ENCODE measurements at regions not wholly inside any gene's neighbourhood (a gene's known extent, or its start where the extent isn't known, plus 50 kb on each side); places are given as distances from the start of the nearest gene placed in this dataset.

- DNase-seq (ENCODE audit: low spot score) = no peak
- TF ChIP-seq, protein P1, sequence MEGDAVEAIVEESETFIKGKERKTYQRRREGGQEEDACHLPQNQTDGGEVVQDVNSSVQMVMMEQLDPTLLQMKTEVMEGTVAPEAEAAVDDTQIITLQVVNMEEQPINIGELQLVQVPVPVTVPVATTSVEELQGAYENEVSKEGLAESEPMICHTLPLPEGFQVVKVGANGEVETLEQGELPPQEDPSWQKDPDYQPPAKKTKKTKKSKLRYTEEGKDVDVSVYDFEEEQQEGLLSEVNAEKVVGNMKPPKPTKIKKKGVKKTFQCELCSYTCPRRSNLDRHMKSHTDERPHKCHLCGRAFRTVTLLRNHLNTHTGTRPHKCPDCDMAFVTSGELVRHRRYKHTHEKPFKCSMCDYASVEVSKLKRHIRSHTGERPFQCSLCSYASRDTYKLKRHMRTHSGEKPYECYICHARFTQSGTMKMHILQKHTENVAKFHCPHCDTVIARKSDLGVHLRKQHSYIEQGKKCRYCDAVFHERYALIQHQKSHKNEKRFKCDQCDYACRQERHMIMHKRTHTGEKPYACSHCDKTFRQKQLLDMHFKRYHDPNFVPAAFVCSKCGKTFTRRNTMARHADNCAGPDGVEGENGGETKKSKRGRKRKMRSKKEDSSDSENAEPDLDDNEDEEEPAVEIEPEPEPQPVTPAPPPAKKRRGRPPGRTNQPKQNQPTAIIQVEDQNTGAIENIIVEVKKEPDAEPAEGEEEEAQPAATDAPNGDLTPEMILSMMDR (IDR thresholded peaks at IDR 0.05; ENCODE audit: borderline replicate concordance, control extremely low read depth, extremely low read depth, insufficient read depth, missing control alignments) = no peak
- in situ Hi-C loops (cut with MboI; ENCODE audit: low sequenced_read_pairs, unreplicated experiment) = no loop called here
These were observed 125.7 kb upstream of the SNX19 start for GRCh38 chr11:131042041-131042390.

- in situ Hi-C loops (cut with MboI; ENCODE audit: low sequenced_read_pairs, unreplicated experiment) = no loop called here
- TF ChIP-seq, protein P1 (IDR thresholded peaks at IDR 0.05; ENCODE audit: borderline replicate concordance, control extremely low read depth, extremely low read depth, insufficient read depth, missing control alignments) = no peak
- DNase-seq (ENCODE audit: low spot score) = no peak
These were observed 127.0 kb upstream of the SNX19 start for GRCh38 chr11:131043251-131043650.

- in situ Hi-C loops (cut with MboI; ENCODE audit: low sequenced_read_pairs, unreplicated experiment) = no loop called here
- TF ChIP-seq, protein P1 (IDR thresholded peaks at IDR 0.05; ENCODE audit: borderline replicate concordance, control extremely low read depth, extremely low read depth, insufficient read depth, missing control alignments) = no peak
- no peak for DNase-seq (ENCODE audit: low spot score)
These were observed 128.6 kb upstream of the SNX19 start for GRCh38 chr11:131044851-131045250.

- in situ Hi-C loops (cut with MboI; ENCODE audit: low sequenced_read_pairs, unreplicated experiment) = loop anchor here (25.0 kb wide), 1 partner anchor 610 kb away; no protein-coding TSS in a partner anchor
- TF ChIP-seq, protein P1 (IDR thresholded peaks at IDR 0.05; ENCODE audit: borderline replicate concordance, control extremely low read depth, extremely low read depth, insufficient read depth, missing control alignments) = no peak
These were observed 136.1 kb upstream of the SNX19 start for GRCh38 chr11:131052367-131052766.

GRCh38 chr11:131056036-131056435 lies 139.8 kb upstream of the SNX19 start:
- TF ChIP-seq, protein P1 (IDR thresholded peaks at IDR 0.05; ENCODE audit: borderline replicate concordance, control extremely low read depth, extremely low read depth, insufficient read depth, missing control alignments) = no peak
- in situ Hi-C loops (cut with MboI; ENCODE audit: low sequenced_read_pairs, unreplicated experiment) = loop anchor here (25.0 kb wide), 1 partner anchor 606 kb away; no protein-coding TSS in a partner anchor
- DNase-seq (ENCODE audit: low spot score) = no peak

More at GRCh38 chr11:131052367-131052766, 136.1 kb upstream of the SNX19 start:
- no peak for DNase-seq (ENCODE audit: low spot score)

DNA sequence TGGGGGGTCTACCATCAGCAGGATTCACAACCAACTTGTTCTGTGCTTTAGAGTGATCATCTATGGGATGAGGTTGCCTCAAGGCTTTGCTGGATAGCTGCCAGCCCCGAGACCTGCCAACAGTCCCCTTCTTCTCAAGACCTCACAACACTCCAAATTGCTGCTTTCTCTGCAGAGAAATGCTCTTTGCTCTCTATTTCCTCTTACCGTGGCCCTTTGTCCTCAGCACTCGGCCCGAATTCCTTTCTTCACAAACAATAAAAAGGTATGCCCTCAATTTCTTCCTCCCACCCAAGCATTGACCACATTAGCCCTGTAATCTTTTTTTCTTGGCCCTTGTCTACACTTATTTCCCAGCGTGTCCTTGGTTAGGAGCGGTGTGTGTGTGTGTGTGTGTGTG lies 147.4 kb upstream of the SNX19 start:
- no peak for DNase-seq (ENCODE audit: low spot score)
- TF ChIP-seq, protein P1 (IDR thresholded peaks at IDR 0.05; ENCODE audit: borderline replicate concordance, control extremely low read depth, extremely low read depth, insufficient read depth, missing control alignments) = no peak
- in situ Hi-C loops (cut with MboI; ENCODE audit: low sequenced_read_pairs, unreplicated experiment) = loop anchor here (10.0 to 25.0 kb wide), 2 partner anchors 441 to 599 kb away; no protein-coding TSS in a partner anchor

All from GM13976 (cell line).